Loucy (cell line): ENCODE measurements at regions not wholly inside any gene's neighbourhood (a gene's known extent, or its start where the extent isn't known, plus 50 kb on each side); places are given as distances from the start of the nearest gene placed in this dataset.

Experiments
- H2AFZ ChIP-seq: fragments of 200-600 bp; sonication (generic); 2 replicates; pipeline ENCODE4 v1.6.0; 2016; ENCODE audit warnings: antibody characterized with exemption, mild to moderate bottlenecking, low read length, moderate library complexity
- H3F3A ChIP-seq: fragments of 200-600 bp; 2 replicates; pipeline ENCODE4 v1.6.0; 2016; ENCODE audit warnings: antibody characterized with exemption, low read depth, mild to moderate bottlenecking
- H3K27me3 ChIP-seq: fragments of 200-600 bp; sonication (generic); 2 replicates; pipeline ENCODE4 v1.6.1; 2014; ENCODE audit warnings: low read length, mild to moderate bottlenecking; ENCODE audit not compliant: insufficient read depth, poor library complexity, severe bottlenecking
- H3K36me3 ChIP-seq: fragments of 200-600 bp; sonication (generic); 2 replicates; pipeline ENCODE4 v1.6.1; 2016; ENCODE audit warnings: low read length; ENCODE audit not compliant: insufficient read depth
- H3K4me1 ChIP-seq: fragments of 200-600 bp; sonication (generic); 2 replicates; pipeline ENCODE4 v1.5.1; 2014; ENCODE audit warnings: low read length, mild to moderate bottlenecking; ENCODE audit not compliant: insufficient read depth, poor library complexity, severe bottlenecking
- H3K4me2 ChIP-seq: fragments of 200-600 bp; sonication (generic); 2 replicates; pipeline ENCODE4 v1.6.0; 2014; ENCODE audit warnings: antibody characterized with exemption, low read length, low read depth, mild to moderate bottlenecking; ENCODE audit not compliant: poor library complexity, severe bottlenecking
- H3K4me3 ChIP-seq: fragments of 200-600 bp; sonication (generic); 2 replicates; pipeline ENCODE4 v1.5.1; 2014; ENCODE audit warnings: low read length, mild to moderate bottlenecking, mixed read lengths; ENCODE audit not compliant: poor library complexity, severe bottlenecking
- H3K79me2 ChIP-seq: fragments of 200-600 bp; sonication (generic); 2 replicates; pipeline ENCODE4 v1.6.1; 2014; ENCODE audit warnings: low read length; ENCODE audit not compliant: insufficient read depth
- H3K9ac ChIP-seq: fragments of 200-600 bp; sonication (generic); 2 replicates; pipeline ENCODE4 v1.6.0; 2014; ENCODE audit warnings: mild to moderate bottlenecking, low read depth, low read length, moderate library complexity; ENCODE audit not compliant: poor library complexity, severe bottlenecking
- H3K9me2 ChIP-seq: fragments of 200-600 bp; sonication (generic); replicated peaks from 2 replicates; pipeline ENCODE4 v1.6.1; 2016; ENCODE audit warnings: low read depth, low read length, mixed read lengths
- H3K9me3 ChIP-seq: fragments of 200-600 bp; sonication (generic); 2 replicates; pipeline ENCODE4 v1.6.1; 2014; ENCODE audit warnings: mild to moderate bottlenecking, antibody characterized with exemption, low read length, low read depth; ENCODE audit not compliant: insufficient read depth
- H4K20me1 ChIP-seq: fragments of 200-600 bp; sonication (generic); 2 replicates; pipeline ENCODE4 v1.6.0; 2014; ENCODE audit warnings: antibody characterized with exemption, low read length, mild to moderate bottlenecking; ENCODE audit not compliant: insufficient read depth, poor library complexity, severe bottlenecking
- CTCF ChIP-seq: fragments of 200-600 bp; sonication (generic); conservative IDR thresholded peaks from 2 replicates; pipeline ENCODE4 v1.5.1; 2014; ENCODE audit warnings: mild to moderate bottlenecking, antibody characterized with exemption, low read length
- EZH2phosphoT487 ChIP-seq: fragments of 200-600 bp; IDR thresholded peaks from 2 replicates; pipeline ENCODE4 v1.6.1; 2018; ENCODE audit warnings: antibody characterized with exemption, mild to moderate bottlenecking, moderate library complexity, borderline replicate concordance

GRCh38 chr4:156439576-156440200, 486.0 kb upstream of the CTSO start:
- no peaks in the 10 kb centered on the region for H3K4me1 ChIP-seq
- H2AFZ ChIP-seq = no peak overlapping the region
- no peak overlapping the region for H3K4me3 ChIP-seq
- no peaks in the 10 kb centered on the region for H3K36me3 ChIP-seq
- H3K9me3 ChIP-seq = no peaks in the 10 kb centered on the region
- TF ChIP-seq EZH2phosphoT487 (no peak), CTCF (no peak)
- H3K27me3 ChIP-seq = no peaks in the 10 kb centered on the region
- H3K4me2 ChIP-seq = no peak overlapping the region
- no peaks in the 10 kb centered on the region for H3K9me2 ChIP-seq
- H3K9ac ChIP-seq = no peak overlapping the region
- H3K79me2 ChIP-seq = no peaks in the 10 kb centered on the region
- H3F3A ChIP-seq = no peaks in the 10 kb centered on the region
- H4K20me1 ChIP-seq = no peaks in the 10 kb centered on the region

- Histone ChIP-seq H2AFZ (no peak overlapping the region), H4K20me1 (no peaks in the 10 kb centered on the region)
These were observed 484.0 kb upstream of the CTSO start for GRCh38 chr4:156437666-156438065.

GRCh38 chr4:156422576-156422975, 468.9 kb upstream of the CTSO start:
- Histone ChIP-seq H3K9me2 (no peaks in the 10 kb centered on the region), H3K4me3 (no peak overlapping the region)
- TF ChIP-seq EZH2phosphoT487 (no peak), CTCF (no peak)

More at GRCh38 chr4:156437666-156438065, 484.0 kb upstream of the CTSO start:
- H3K36me3 ChIP-seq = no peaks in the 10 kb centered on the region
- no peak overlapping the region for H3K9ac ChIP-seq
- TF ChIP-seq CTCF = no peak
- TF ChIP-seq EZH2phosphoT487 = no peak
- no peaks in the 10 kb centered on the region for H3K9me2 ChIP-seq
- no peak overlapping the region for H3K4me2 ChIP-seq
- no peaks in the 10 kb centered on the region for H3K79me2 ChIP-seq
- H3K9me3 ChIP-seq = no peaks in the 10 kb centered on the region
- H3K27me3 ChIP-seq = no peaks in the 10 kb centered on the region
- H3K4me3 ChIP-seq = no peak overlapping the region
- H3K4me1 ChIP-seq = no peaks in the 10 kb centered on the region
- H3F3A ChIP-seq = no peaks in the 10 kb centered on the region

More at GRCh38 chr4:156422576-156422975, 468.9 kb upstream of the CTSO start:
- H3K4me2 ChIP-seq = no peak overlapping the region
- H3F3A ChIP-seq = no peaks in the 10 kb centered on the region
- H3K79me2 ChIP-seq = no peaks in the 10 kb centered on the region
- H3K27me3 ChIP-seq = no peaks in the 10 kb centered on the region
- no peaks in the 10 kb centered on the region for H3K4me1 ChIP-seq
- no peaks in the 10 kb centered on the region for H3K36me3 ChIP-seq
- H2AFZ ChIP-seq = no peak overlapping the region
- H3K9ac ChIP-seq = no peak overlapping the region
- no peaks in the 10 kb centered on the region for H4K20me1 ChIP-seq
- no peaks in the 10 kb centered on the region for H3K9me3 ChIP-seq
